GM19324 (cell line): ENCODE measurements at regions not wholly inside any gene's neighbourhood (a gene's known extent, or its start where the extent isn't known, plus 50 kb on each side); places are given as distances from the start of the nearest gene placed in this dataset.
A peak's percentile ranks its signal among the peaks of the same experiment; 100 is the strongest.

Experiments
- ATAC-seq: cut with Tn5 transposase; IDR thresholded peaks from one replicate; pipeline ENCODE4 v1.9.1; 2021; ENCODE audit warnings: mild to moderate bottlenecking, moderate library complexity; ENCODE audit not compliant: unreplicated experiment, low FRiP score

DNA sequence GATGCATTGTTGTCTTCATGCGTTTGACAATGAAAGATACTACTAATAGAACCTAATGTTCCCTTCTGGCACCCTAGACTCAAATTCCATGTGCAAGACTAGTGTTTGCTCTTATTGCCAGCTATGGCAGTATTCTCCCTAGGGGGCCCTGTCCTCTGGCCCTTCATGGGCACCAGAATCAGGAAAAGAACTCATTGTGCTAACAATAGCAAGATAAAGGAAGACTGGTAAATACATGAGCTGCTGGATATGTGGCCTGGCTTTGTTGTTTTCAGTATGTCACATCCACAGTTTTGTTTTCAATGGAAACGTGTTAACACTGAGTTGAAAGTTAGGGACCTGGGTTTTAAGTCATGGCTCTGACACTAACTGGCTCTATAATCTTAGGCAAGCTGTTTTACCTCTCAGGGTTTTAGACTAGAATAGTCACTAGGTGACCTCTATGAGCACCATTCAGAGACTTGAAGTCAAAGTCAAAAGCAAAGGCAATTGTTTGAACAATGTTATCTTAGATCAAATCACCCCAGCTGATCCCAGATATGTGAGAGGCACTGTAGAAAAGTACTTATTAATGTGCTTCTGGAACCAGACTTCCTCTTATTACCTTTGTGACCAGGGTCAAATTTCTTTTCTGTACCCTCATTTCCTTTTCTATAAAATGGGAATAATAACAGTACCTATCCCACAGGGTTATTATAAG lies 253.7 kb upstream of the DIAPH2 start:
- ATAC-seq, result no peak

DNA sequence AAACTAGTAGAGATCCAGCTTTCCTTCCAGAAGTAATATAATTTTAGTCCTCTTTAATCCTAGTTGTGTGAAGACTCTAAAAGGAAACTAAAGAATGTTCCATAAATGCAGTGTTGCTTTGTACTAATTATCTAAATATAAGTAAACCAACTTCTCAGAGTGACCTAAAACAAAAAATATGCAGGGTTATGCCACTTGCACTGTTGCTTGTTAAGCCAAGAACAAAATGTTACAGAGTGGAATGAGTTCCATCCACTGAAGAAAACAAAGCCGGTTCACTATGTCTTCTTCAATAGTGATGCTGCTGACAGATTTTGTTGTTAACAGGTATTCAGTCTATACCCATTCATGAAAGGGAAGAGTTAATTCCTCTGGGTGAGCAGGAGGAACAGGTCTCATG lies 252.0 kb upstream of the DIAPH2 start:
- no peak for ATAC-seq

GRCh38 chrX:96433409-96434077 lies 251.1 kb upstream of the DIAPH2 start:
- no peak for ATAC-seq

DNA sequence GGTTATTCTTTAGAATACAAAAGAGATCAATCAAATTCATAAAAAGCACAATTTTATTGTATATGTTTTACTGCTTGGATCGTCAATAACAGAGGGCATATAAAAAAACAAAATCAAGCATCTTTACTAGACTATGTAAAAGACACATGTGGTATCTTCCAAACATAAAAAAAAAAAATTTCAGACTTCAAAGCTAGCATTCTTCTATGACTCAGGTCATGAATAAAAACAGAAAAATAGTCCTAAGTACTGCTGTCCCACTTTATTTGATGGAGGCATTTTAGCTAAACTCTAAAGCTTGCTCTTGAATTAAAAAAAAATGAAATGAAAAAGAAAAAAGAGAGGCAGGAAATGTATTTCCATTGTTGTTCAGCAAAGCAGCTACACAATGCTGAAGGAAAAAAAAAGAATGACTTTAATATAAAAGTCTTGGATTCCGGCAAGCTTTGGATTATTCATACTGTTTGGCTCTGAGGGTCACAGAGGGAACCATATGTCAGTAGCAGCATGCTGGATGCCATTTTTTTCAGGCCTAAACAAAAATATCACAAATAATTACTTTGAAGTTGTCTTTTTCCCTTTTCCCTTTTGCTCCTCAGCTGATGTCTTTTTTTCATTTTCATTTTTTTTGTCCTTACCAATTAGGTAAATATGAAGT lies 249.1 kb upstream of the DIAPH2 start:
- ATAC-seq, result no peak

DNA sequence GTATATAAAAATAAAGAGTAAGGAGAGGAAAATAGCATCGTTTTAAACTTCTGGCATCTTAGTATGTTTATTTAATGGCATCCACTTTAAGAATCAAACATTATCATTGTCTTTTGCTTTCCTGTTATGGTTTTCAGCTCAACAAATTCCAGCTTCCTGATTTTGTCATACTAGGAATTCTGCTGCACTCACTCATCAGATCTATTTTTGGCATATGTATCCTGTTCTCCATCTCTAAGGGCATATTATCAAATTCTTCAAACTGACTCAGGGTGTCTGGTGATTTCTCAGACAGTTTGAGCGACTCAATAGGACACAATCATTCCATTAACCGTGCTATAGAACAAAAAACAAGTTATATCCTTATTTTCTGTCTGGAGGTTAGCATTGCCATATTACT lies 248.5 kb upstream of the DIAPH2 start:
- ATAC-seq, result no peak

- no peak for ATAC-seq
Observed at GRCh38 chrX:96438803-96439202, 245.8 kb upstream of the DIAPH2 start.

GRCh38 chrX:96440941-96441340 lies 243.7 kb upstream of the DIAPH2 start:
- ATAC-seq, result no peak

GRCh38 chrX:96445531-96446065 lies 239.0 kb upstream of the DIAPH2 start:
- no peak for ATAC-seq

DNA sequence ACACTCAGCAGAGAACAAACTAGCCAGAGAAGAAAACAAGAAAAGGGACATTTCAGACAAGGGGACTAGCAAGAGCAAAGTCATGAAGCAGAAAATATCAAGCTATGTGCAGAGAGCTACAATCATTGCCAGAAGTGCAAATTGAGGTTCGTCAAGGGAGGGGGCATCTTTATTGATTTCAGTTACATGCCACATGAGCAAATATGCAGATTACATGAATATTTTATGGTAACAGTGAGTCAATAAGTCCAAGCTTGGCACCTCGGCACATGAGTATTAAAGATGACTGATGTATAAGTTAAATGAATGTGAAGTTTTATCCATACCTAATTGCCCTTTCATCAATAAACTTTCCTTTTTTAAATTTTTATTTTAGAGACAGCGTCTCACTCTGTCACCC lies 238.1 kb upstream of the DIAPH2 start:
- no peak for ATAC-seq

- no peak for ATAC-seq
Observed at GRCh38 chrX:96447161-96447560, 237.5 kb upstream of the DIAPH2 start.

DNA sequence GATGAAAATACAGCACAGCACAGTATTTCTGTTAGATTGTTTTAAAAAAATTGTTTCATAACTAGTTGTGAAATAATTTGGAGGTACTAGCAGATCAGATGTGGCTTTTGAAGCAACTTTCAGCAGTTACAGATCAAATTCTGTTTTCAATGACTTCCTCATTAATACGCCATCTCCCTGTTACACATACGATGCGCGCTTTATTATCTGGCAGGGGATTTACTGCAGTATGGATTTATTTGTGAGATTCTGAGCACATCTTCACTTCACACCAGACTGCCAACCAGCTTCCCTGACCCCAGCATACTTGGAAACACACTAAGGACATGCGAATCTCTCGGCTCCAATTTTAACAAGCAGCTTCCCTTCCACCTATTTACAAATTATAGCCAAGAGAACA lies 235.5 kb upstream of the DIAPH2 start:
- ATAC-seq, result no peak

GRCh38 chrX:96449896-96450295 lies 234.7 kb upstream of the DIAPH2 start:
- ATAC-seq, result no peak

GRCh38 chrX:96453139-96453538 lies 231.5 kb upstream of the DIAPH2 start:
- peak; percentile 79 for ATAC-seq

DNA sequence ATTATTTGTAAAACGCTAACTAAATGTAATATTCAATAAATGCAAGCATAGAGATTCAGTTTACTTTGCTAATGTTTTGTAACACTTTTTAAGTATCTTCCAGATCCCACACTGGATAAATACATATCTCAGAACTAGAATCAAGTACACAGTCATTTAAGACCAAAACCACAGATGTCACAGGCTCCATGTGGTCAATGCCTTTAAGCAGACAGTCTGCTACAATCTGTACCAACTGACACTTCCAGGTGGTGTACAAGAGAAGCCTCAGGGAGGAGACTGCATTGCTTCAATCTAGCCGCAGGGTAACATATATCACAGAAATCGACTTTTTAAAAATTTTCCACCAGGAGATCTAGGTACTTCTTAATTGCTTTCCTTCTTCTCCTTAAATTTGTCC lies 229.6 kb upstream of the DIAPH2 start:
- ATAC-seq, result no peak

- no peak for ATAC-seq
Observed at GRCh38 chrX:96464880-96465558, 219.6 kb upstream of the DIAPH2 start.

DNA sequence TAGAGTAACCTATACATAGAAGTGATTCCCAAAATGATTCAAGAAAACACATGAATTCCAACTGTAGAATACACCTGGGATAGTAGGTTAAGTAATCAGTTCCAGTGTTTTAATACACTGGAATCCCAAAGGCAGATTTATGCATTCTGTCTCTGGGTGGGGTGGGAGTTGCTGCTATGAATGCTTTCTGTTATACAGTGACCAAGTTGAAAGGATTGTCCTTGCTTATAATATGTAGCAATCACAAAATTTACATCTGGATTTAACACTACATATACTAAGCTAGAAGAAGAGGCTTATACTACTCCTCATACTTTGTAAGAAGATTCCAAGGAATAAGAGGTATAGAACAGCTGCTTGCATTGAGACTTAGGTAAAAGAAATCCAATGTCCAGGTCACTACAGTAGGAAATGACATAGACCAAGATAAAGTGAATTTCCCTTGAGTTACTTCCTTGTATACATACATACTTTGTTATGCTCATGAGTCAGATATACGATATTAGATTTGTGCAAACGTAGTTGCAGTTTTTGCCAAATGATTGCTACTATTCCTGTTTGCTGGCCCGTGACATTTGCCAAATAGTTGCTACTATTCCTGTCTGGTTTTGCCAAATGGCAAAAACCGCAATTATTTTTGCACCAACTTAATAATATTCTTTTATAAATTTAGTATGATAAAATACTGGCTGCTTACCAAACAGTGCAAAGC lies 210.5 kb upstream of the DIAPH2 start:
- no peak for ATAC-seq

GRCh38 chrX:96474741-96475125 lies 209.9 kb upstream of the DIAPH2 start:
- no peak for ATAC-seq

GRCh38 chrX:96480081-96480480 lies 204.6 kb upstream of the DIAPH2 start:
- ATAC-seq, result no peak

GRCh38 chrX:96481831-96482230 lies 202.8 kb upstream of the DIAPH2 start:
- no peak for ATAC-seq

DNA sequence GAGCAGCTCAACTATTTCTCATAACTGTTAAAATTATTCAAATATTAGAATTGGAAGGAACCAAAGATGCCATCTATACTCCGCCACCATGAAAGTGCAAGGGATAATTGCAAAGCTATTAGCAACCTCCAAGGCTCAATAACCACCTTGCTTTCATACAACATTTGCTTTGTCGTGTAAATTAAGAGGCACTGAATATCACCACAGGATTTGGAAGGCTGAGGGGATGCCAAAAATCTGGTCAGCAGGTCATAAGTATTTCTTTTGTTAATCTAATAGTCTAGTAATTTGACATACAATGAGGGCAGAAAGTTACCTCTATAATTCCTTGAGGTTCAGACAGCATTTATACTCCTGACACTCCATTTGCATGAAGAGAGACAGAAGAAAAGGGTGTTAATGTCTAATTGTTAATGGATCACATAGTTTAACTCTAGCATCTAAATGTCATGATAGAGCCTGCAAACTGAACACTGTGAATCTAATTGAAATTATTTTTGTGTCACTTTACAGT lies 200.9 kb upstream of the DIAPH2 start:
- no peak for ATAC-seq
